HCT116 (cell line): ENCODE measurements at regions not wholly inside any gene's neighbourhood (a gene's known extent, or its start where the extent isn't known, plus 50 kb on each side); places are given as distances from the start of the nearest gene placed in this dataset.

Experiments used
- ATAC-seq: fragments of 200-7000 bp; cut with Tn5 transposase; 2 replicates; pipeline ENCODE4 v1.9.1; 2020; ENCODE audit warnings: mild to moderate bottlenecking, moderate library complexity
- BruUV-seq: library from RNA; stranded (reverse); fragments of 400-500 nt; replicated peaks from 2 replicates; lab custom pipeline; 2021; lab: Mats Ljungman, UMichigan
- CTCF ChIA-PET: fragments of 300-600 bp; sonication (Branson Sonifier 250); formaldehyde crosslinking; loops from one replicate; lab custom pipeline; 2021; ENCODE audit warnings: antibody characterized with exemption; lab: Charles Lee
- POLR2A ChIA-PET: fragments of 300-600, 350-600 bp; sonication (Branson Sonifier 250); formaldehyde crosslinking; loops from one replicate; lab custom pipeline; 2021; ENCODE audit warnings: antibody characterized with exemption; lab: Charles Lee
- RAD21 ChIA-PET, 2 experiments: fragments of 300-600 bp; sonication (Branson Sonifier 250); formaldehyde crosslinking; loops; one replicate each; lab custom pipeline; 2023; ENCODE audit warnings: low total read pairs in 2 of 2; ENCODE audit not compliant: uncharacterized antibody in 2 of 2, unreplicated experiment in 2 of 2, low non-redundant PET in 1 of 2; lab: Charles Lee
- DNase-seq: peaks from one replicate; pipeline ENCODE4 v3.0.0-alpha.2; 2010; ENCODE audit warnings: low read depth, low spot score
- H2AFZ ChIP-seq: fragments of 200-600 bp; shearing (Covaris generic), sonication (generic); 2 replicates; pipeline ENCODE4 v1.6.1; 2017; ENCODE audit warnings: low read depth, mixed run types, mixed read lengths, antibody characterized with exemption, low read length; ENCODE audit not compliant: poor library complexity, severe bottlenecking
- H3K27ac ChIP-seq: 2 replicates; pipeline ENCODE4 v1.5.1; 2012; ENCODE audit warnings: low read depth, low read length
- H3K27me3 ChIP-seq: fragments of 200-600 bp; sonication (generic); 2 replicates; pipeline ENCODE4 v1.6.1; 2016; ENCODE audit warnings: mixed run types, low read length, mixed read lengths; ENCODE audit not compliant: insufficient read depth
- H3K36me3 ChIP-seq, 2 experiments: fragments of 200-500 bp in 1 of 2; fragments of 200-600 bp in 1 of 2; sonication (Bioruptor generic) in 1 of 2; sonication (generic) in 1 of 2; 2 replicates each; pipeline versions ENCODE4 v1.5.1 to v1.6.1; 2014 to 2016; ENCODE audit warnings: low read length in 2 of 2, inconsistent platforms in 1 of 2, mixed read lengths in 1 of 2, mixed run types in 1 of 2; ENCODE audit not compliant: insufficient read depth in 2 of 2, control insufficient read depth in 1 of 2
- H3K4me1 ChIP-seq, 2 experiments: fragments of 200-600 bp in 1 of 2; sonication (generic) in 1 of 2; 2 replicates each; pipeline versions ENCODE4 v1.5.1 to v1.6.1; 2012 to 2017; ENCODE audit warnings: low read length in 2 of 2, inconsistent platforms in 1 of 2, mild to moderate bottlenecking in 1 of 2, mixed read lengths in 1 of 2, mixed run types in 1 of 2, moderate library complexity in 1 of 2; ENCODE audit not compliant: insufficient read depth in 2 of 2, control insufficient read depth in 1 of 2
- H3K4me2 ChIP-seq: fragments of 200-600 bp; sonication (generic); 2 replicates; pipeline ENCODE4 v1.6.1; 2017; ENCODE audit warnings: mixed run types, low read length, mixed read lengths
- H3K4me3 ChIP-seq, 2 experiments: fragments of 200-600 bp in 1 of 2; sonication (generic) in 1 of 2; replicated peaks in 1 of 2; 2 replicates each; pipeline ENCODE4 v1.5.1; 2011 to 2016; ENCODE audit warnings: low read length in 2 of 2, control low read depth in 1 of 2, low read depth in 1 of 2, mild to moderate bottlenecking in 1 of 2, mixed read lengths in 1 of 2, mixed run types in 1 of 2
- H3K79me2 ChIP-seq: fragments of 200-600 bp; sonication (generic); 2 replicates; pipeline ENCODE4 v1.6.1; 2017; ENCODE audit warnings: mild to moderate bottlenecking, mixed run types, low read length, moderate library complexity, mixed read lengths; ENCODE audit not compliant: insufficient read depth
- H3K9ac ChIP-seq: fragments of 200-600 bp; sonication (generic); 2 replicates; pipeline ENCODE4 v1.6.1; 2016; ENCODE audit warnings: low read length, mixed read lengths
- H3K9me2 ChIP-seq: fragments of 200-600 bp; sonication (generic), shearing (Covaris generic); 2 replicates; pipeline ENCODE4 v1.6.1; 2017; ENCODE audit warnings: mixed run types, mild to moderate bottlenecking, moderate library complexity; ENCODE audit not compliant: insufficient read depth
- H3K9me3 ChIP-seq, 2 experiments: fragments of 200-500 bp in 1 of 2; fragments of 200-600 bp in 1 of 2; sonication (Bioruptor generic) in 1 of 2; sonication (generic) in 1 of 2; 2 replicates each; pipeline ENCODE4 v1.6.1; 2014 to 2017; ENCODE audit warnings: low read length in 2 of 2, mixed read lengths in 2 of 2, inconsistent platforms in 1 of 2, low read depth in 1 of 2, mild to moderate bottlenecking in 1 of 2, mixed run types in 1 of 2, moderate library complexity in 1 of 2; ENCODE audit not compliant: control insufficient read depth in 1 of 2, insufficient read depth in 1 of 2
- H4K20me1 ChIP-seq: fragments of 200-600 bp; sonication (generic), shearing (Covaris generic); 2 replicates; pipeline ENCODE4 v1.6.1; 2017; ENCODE audit warnings: mixed run types, mild to moderate bottlenecking, moderate library complexity; ENCODE audit not compliant: insufficient read depth
- CBX3 ChIP-seq: IDR thresholded peaks from 2 replicates; pipeline ENCODE4 v1.6.1; 2012; ENCODE audit warnings: low read depth
- CEBPB ChIP-seq: IDR thresholded peaks from 2 replicates; pipeline ENCODE4 v1.6.1; 2012; ENCODE audit warnings: low read depth
- CTCF ChIP-seq, 3 experiments: fragments of 200-600 bp in 1 of 3; sonication (generic) in 1 of 3; IDR thresholded peaks in 2 of 3; conservative IDR thresholded peaks in 1 of 3; 2 replicates each; pipeline ENCODE4 v1.5.1; 2012 to 2017; ENCODE audit warnings: low read depth in 2 of 3, low read length in 2 of 3, antibody characterized with exemption in 1 of 3, borderline replicate concordance in 1 of 3, control low read depth in 1 of 3, mild to moderate bottlenecking in 1 of 3, mixed read lengths in 1 of 3, mixed run types in 1 of 3, moderate library complexity in 1 of 3; ENCODE audit not compliant: insufficient read depth in 1 of 3
- ELF1 ChIP-seq: IDR thresholded peaks from 2 replicates; pipeline ENCODE4 v1.6.1; 2012; ENCODE audit warnings: low read depth, borderline replicate concordance
- EZH2 ChIP-seq: fragments of 200-600 bp; sonication (generic); IDR thresholded peaks from 2 replicates; pipeline ENCODE4 v1.6.1; 2017; ENCODE audit warnings: antibody characterized with exemption, mixed run types
- EZH2phosphoT487 ChIP-seq: fragments of 200-600 bp; IDR thresholded peaks from 2 replicates; pipeline ENCODE4 v1.6.1; 2018; ENCODE audit warnings: antibody characterized with exemption, borderline replicate concordance
- FOSL1 ChIP-seq: IDR thresholded peaks from 2 replicates; pipeline ENCODE4 v1.6.1; 2012; ENCODE audit warnings: low read depth
- JUND ChIP-seq: IDR thresholded peaks from 2 replicates; pipeline ENCODE4 v1.6.1; 2012
- POLR2A ChIP-seq: IDR thresholded peaks from 2 replicates; pipeline ENCODE4 v1.7.0; 2011; ENCODE audit warnings: borderline replicate concordance; ENCODE audit not compliant: insufficient read depth, insufficient read length; ENCODE audit errors: extremely low read depth
- POLR2AphosphoS5 ChIP-seq: IDR thresholded peaks from 2 replicates; pipeline ENCODE4 v1.6.1; 2011; ENCODE audit warnings: mild to moderate bottlenecking, low read depth, low read length, moderate library complexity
- RAD21 ChIP-seq: IDR thresholded peaks from 2 replicates; pipeline ENCODE4 v1.6.1; 2012; ENCODE audit warnings: low read depth, mild to moderate bottlenecking
- SIN3A ChIP-seq: IDR thresholded peaks from 2 replicates; pipeline ENCODE4 v1.6.1; 2012; ENCODE audit warnings: low read depth
- SP1 ChIP-seq: IDR thresholded peaks from 2 replicates; pipeline ENCODE4 v1.6.1; 2012; ENCODE audit warnings: low read depth
- SRF ChIP-seq: IDR thresholded peaks from 2 replicates; pipeline ENCODE4 v1.6.1; 2012; ENCODE audit warnings: low read depth
- TCF7L2 ChIP-seq: IDR thresholded peaks from 2 replicates; pipeline ENCODE4 v1.7.0; 2011; ENCODE audit warnings: borderline replicate concordance, inconsistent platforms; ENCODE audit not compliant: insufficient read depth, insufficient read length; ENCODE audit errors: extremely low read depth
- ZFX ChIP-seq: fragments of 450-650 bp; IDR thresholded peaks from 2 replicates; pipeline ENCODE4 v1.6.1; 2017
- ZNF274 ChIP-seq: fragments of 200-500 bp; sonication (Bioruptor generic); IDR thresholded peaks from 2 replicates; pipeline ENCODE4 v1.6.1; 2014; ENCODE audit warnings: mild to moderate bottlenecking, low read depth, low read length, inconsistent platforms
- intact Hi-C: fragments of 100-400 bp; cut with micrococcal nuclease; formaldehyde crosslinking; loops from 2 replicates; pipeline ENCODE4 v1.10.0; 2022
- TF ChIP-seq, protein P1 (sequence below): IDR thresholded peaks from 2 replicates; pipeline ENCODE4 v1.6.1; 2012
- TF ChIP-seq, protein P2 (sequence below): IDR thresholded peaks from 2 replicates; pipeline ENCODE4 v1.6.1; 2012; ENCODE audit warnings: low read depth

GRCh38 chr3:930866-931265 is 162.0 kb upstream of the CNTN6 start:
- ChIA-PET POLR2A (no interaction called here), RAD21 (no interaction called here), CTCF (no interaction called here)
- Histone ChIP-seq H3K9me2 (no peaks in the 10 kb centered on the region), H3K27me3 (no peaks in the 10 kb centered on the region), H3K9me3 (peaks cover 12 to 25% of the 10 kb centered on the region in 2 experiments; a peak in 3 of 4 replicates), H3K4me2 (no peak overlapping the region), H3K79me2 (no peaks in the 10 kb centered on the region), H3K9ac (no peak overlapping the region), H2AFZ (no peak overlapping the region), H4K20me1 (no peaks in the 10 kb centered on the region), H3K27ac (no peak overlapping the region), H3K4me1 (no peaks in the 10 kb centered on the region), H3K36me3 (no peaks in the 10 kb centered on the region), H3K4me3 (no peak overlapping the region)
- DNase-seq = no peak
- intact Hi-C loops = no loop called here
- BruUV-seq = no TSS peak
- TF ChIP-seq JUND = no peak
- no peak for TF ChIP-seq CEBPB
- TF ChIP-seq, protein P1, sequence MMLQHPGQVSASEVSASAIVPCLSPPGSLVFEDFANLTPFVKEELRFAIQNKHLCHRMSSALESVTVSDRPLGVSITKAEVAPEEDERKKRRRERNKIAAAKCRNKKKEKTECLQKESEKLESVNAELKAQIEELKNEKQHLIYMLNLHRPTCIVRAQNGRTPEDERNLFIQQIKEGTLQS = no peak
- TF ChIP-seq FOSL1 = no peak
- no peak for ATAC-seq

- no peak overlapping the region for H3K9ac ChIP-seq
- ATAC-seq (no peak), DNase-seq (no peak)
- H3K4me2 ChIP-seq = no peak overlapping the region
- no peaks in the 10 kb centered on the region for H3K27me3 ChIP-seq
- H3K79me2 ChIP-seq = no peaks in the 10 kb centered on the region
- no peak overlapping the region for H2AFZ ChIP-seq
- H3K27ac ChIP-seq = no peak overlapping the region
- H3K4me3 ChIP-seq = no peak overlapping the region
- CTCF ChIA-PET = no interaction called here
- no peaks in the 10 kb centered on the region for H3K4me1 ChIP-seq
- H3K36me3 ChIP-seq = no peaks in the 10 kb centered on the region
- peaks cover 18 to 22% of the 10 kb centered on the region in 2 experiments; a peak in 3 of 4 replicates for H3K9me3 ChIP-seq
- no peaks in the 10 kb centered on the region for H3K9me2 ChIP-seq
- RAD21 ChIA-PET = no interaction called here
- intact Hi-C loops = no loop called here
- no TSS peak for BruUV-seq
- POLR2A ChIA-PET = no interaction called here
- H4K20me1 ChIP-seq = no peaks in the 10 kb centered on the region
- no peak for TF ChIP-seq RAD21
- no peak for TF ChIP-seq ZNF274
- TF ChIP-seq SP1 = no peak
- no peak for TF ChIP-seq SRF
- TF ChIP-seq, protein P2, sequence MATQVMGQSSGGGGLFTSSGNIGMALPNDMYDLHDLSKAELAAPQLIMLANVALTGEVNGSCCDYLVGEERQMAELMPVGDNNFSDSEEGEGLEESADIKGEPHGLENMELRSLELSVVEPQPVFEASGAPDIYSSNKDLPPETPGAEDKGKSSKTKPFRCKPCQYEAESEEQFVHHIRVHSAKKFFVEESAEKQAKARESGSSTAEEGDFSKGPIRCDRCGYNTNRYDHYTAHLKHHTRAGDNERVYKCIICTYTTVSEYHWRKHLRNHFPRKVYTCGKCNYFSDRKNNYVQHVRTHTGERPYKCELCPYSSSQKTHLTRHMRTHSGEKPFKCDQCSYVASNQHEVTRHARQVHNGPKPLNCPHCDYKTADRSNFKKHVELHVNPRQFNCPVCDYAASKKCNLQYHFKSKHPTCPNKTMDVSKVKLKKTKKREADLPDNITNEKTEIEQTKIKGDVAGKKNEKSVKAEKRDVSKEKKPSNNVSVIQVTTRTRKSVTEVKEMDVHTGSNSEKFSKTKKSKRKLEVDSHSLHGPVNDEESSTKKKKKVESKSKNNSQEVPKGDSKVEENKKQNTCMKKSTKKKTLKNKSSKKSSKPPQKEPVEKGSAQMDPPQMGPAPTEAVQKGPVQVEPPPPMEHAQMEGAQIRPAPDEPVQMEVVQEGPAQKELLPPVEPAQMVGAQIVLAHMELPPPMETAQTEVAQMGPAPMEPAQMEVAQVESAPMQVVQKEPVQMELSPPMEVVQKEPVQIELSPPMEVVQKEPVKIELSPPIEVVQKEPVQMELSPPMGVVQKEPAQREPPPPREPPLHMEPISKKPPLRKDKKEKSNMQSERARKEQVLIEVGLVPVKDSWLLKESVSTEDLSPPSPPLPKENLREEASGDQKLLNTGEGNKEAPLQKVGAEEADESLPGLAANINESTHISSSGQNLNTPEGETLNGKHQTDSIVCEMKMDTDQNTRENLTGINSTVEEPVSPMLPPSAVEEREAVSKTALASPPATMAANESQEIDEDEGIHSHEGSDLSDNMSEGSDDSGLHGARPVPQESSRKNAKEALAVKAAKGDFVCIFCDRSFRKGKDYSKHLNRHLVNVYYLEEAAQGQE = no peak
- TF ChIP-seq POLR2AphosphoS5 = no peak
- TF ChIP-seq ELF1 = no peak
- TF ChIP-seq CEBPB = no peak
- TF ChIP-seq CTCF (IDR thresholded peaks at IDR 0.05 in 2 of 3, conservative IDR thresholded peaks at IDR 0.05 in 1 of 3; ENCODE audit: borderline replicate concordance in 1 of 3, insufficient read depth in 1 of 3, low read depth in 2 of 3, low read length in 2 of 3) = no peak
- no peak for TF ChIP-seq EZH2
- no peak for TF ChIP-seq TCF7L2
- no peak for TF ChIP-seq CBX3
- no peak for TF ChIP-seq JUND
- no peak for TF ChIP-seq ZFX
- TF ChIP-seq SIN3A = no peak
- TF ChIP-seq EZH2phosphoT487 = no peak
- no peak for TF ChIP-seq POLR2A
These were observed 159.5 kb upstream of the CNTN6 start for GRCh38 chr3:933326-933725.
